HL-60 (cell line): ENCODE measurements at regions not wholly inside any gene's neighbourhood (a gene's known extent, or its start where the extent isn't known, plus 50 kb on each side); places are given as distances from the start of the nearest gene placed in this dataset.

ENCODE experiments used
- DNase-seq, 2 experiments: peaks; one replicate each; pipeline ENCODE4 v3.0.0-alpha.2; 2010 to 2020; ENCODE audit warnings: low read depth in 1 of 2, low spot score in 1 of 2
- H3K27ac ChIP-seq: fragments of 250-450 bp; sonication (Bioruptor Pico); replicated peaks from 2 replicates; pipeline ENCODE4 v1.5.1; 2020; ENCODE audit warnings: mild to moderate bottlenecking, moderate library complexity
- H3K27me3 ChIP-seq: fragments of 250-450 bp; sonication (Bioruptor Pico); 2 replicates; pipeline ENCODE4 v1.5.1; 2021; ENCODE audit warnings: mild to moderate bottlenecking, moderate library complexity; ENCODE audit not compliant: insufficient read depth, poor library complexity, severe bottlenecking
- H3K4me3 ChIP-seq: replicated peaks from 2 replicates; pipeline ENCODE4 v1.5.1; 2011; ENCODE audit warnings: mild to moderate bottlenecking, control low read depth, low read length; ENCODE audit not compliant: insufficient read depth
- GABPA ChIP-seq: IDR thresholded peaks from 2 replicates; pipeline ENCODE4 v1.6.1; 2012; ENCODE audit warnings: low read depth
- POLR2AphosphoS5 ChIP-seq: IDR thresholded peaks from 2 replicates; pipeline ENCODE4 v1.6.1; 2012; ENCODE audit warnings: low read depth
- SPI1 ChIP-seq: IDR thresholded peaks from 2 replicates; pipeline ENCODE4 v1.6.1; 2012; ENCODE audit warnings: low read depth, mild to moderate bottlenecking, borderline replicate concordance
- TF ChIP-seq, protein P1 (sequence below): IDR thresholded peaks from 2 replicates; pipeline ENCODE4 v1.6.1; 2012; ENCODE audit warnings: low read depth; ENCODE audit not compliant: insufficient replicate concordance
- TF ChIP-seq, protein P2 (sequence below): IDR thresholded peaks from one replicate; pipeline ENCODE4 v1.5.1; 2011; ENCODE audit warnings: low read length, control low read depth, inconsistent platforms; ENCODE audit not compliant: insufficient read depth

DNA sequence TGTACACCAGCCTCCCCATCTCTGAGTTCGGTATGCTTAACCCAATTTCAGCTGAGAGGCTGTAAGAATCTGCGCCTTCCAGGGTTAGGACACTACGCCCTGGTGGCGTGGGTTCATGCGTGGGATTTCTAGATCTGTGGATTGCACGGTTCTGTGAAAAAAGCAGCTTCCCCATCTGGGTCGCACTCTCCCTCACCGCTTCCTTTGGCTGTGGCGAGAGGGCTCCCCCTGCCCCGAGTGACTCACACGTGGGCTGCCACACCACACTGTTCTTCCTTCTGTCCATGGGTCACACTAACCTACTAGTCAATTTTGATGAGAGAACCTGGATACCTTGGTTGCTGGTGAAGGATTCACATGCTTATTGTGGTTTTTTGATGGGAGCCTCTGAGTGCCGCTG is 256.0 kb upstream of the MAF start:
- TF ChIP-seq, protein P1, sequence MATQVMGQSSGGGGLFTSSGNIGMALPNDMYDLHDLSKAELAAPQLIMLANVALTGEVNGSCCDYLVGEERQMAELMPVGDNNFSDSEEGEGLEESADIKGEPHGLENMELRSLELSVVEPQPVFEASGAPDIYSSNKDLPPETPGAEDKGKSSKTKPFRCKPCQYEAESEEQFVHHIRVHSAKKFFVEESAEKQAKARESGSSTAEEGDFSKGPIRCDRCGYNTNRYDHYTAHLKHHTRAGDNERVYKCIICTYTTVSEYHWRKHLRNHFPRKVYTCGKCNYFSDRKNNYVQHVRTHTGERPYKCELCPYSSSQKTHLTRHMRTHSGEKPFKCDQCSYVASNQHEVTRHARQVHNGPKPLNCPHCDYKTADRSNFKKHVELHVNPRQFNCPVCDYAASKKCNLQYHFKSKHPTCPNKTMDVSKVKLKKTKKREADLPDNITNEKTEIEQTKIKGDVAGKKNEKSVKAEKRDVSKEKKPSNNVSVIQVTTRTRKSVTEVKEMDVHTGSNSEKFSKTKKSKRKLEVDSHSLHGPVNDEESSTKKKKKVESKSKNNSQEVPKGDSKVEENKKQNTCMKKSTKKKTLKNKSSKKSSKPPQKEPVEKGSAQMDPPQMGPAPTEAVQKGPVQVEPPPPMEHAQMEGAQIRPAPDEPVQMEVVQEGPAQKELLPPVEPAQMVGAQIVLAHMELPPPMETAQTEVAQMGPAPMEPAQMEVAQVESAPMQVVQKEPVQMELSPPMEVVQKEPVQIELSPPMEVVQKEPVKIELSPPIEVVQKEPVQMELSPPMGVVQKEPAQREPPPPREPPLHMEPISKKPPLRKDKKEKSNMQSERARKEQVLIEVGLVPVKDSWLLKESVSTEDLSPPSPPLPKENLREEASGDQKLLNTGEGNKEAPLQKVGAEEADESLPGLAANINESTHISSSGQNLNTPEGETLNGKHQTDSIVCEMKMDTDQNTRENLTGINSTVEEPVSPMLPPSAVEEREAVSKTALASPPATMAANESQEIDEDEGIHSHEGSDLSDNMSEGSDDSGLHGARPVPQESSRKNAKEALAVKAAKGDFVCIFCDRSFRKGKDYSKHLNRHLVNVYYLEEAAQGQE: no peak
- TF ChIP-seq GABPA: no peak
- TF ChIP-seq, protein P2, sequence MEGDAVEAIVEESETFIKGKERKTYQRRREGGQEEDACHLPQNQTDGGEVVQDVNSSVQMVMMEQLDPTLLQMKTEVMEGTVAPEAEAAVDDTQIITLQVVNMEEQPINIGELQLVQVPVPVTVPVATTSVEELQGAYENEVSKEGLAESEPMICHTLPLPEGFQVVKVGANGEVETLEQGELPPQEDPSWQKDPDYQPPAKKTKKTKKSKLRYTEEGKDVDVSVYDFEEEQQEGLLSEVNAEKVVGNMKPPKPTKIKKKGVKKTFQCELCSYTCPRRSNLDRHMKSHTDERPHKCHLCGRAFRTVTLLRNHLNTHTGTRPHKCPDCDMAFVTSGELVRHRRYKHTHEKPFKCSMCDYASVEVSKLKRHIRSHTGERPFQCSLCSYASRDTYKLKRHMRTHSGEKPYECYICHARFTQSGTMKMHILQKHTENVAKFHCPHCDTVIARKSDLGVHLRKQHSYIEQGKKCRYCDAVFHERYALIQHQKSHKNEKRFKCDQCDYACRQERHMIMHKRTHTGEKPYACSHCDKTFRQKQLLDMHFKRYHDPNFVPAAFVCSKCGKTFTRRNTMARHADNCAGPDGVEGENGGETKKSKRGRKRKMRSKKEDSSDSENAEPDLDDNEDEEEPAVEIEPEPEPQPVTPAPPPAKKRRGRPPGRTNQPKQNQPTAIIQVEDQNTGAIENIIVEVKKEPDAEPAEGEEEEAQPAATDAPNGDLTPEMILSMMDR: no peak
- no peak for TF ChIP-seq POLR2AphosphoS5
- no peak for TF ChIP-seq SPI1

DNA sequence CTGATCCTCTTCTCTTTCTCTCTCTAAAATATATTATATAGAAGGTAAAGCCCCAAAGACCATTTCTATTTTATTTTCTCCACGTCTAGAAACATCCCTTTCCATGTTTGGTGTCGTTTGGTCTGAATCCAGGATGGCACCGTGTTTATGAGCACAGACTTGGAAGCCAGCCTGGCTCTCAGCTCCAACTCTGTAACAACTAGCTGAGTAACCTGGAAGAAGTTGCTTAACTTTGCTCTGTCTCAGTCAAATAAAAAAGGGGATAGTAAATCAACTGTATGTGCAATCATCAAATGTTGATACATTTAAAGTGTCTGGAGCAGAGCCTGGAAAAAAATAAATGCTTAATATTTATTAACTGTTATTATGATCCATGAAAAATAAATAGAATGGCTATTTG is 249.8 kb upstream of the MAF start:
- Histone ChIP-seq H3K4me3 (no peak overlapping the region), H3K27me3 (no peaks in the 10 kb centered on the region), H3K27ac (no peak overlapping the region)
- no peak for DNase-seq
- no peak for TF ChIP-seq POLR2AphosphoS5
- TF ChIP-seq, protein P1: no peak

More for the DNA sequence above, 256.0 kb upstream of the MAF start:
- H3K27ac ChIP-seq: no peak overlapping the region
- H3K27me3 ChIP-seq: no peaks in the 10 kb centered on the region
- no peak for DNase-seq
- H3K4me3 ChIP-seq: no peak overlapping the region

DNA sequence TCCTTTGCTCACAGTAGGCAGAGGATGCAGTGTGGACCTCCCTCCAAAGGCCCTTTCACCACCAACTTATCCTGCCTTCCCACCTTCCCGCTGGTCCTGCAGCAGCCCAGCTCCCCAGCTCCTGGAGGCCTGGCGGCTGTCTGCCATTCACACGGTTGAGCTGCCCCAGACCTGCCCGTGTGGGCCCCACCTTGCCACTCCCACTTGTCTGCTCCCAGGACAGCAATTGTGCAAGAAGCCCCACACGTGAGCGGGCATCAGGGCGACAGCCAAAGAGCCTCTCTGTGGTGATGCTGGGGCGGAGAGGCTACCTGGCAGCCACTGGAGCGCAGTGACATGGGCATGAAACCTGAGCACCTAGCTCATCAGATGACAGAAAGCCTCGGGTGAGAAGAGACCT is 248.6 kb upstream of the MAF start:
- Histone ChIP-seq H3K4me3 (no peak overlapping the region), H3K27ac (no peak overlapping the region), H3K27me3 (no peaks in the 10 kb centered on the region)
- no peak for TF ChIP-seq GABPA
- TF ChIP-seq, protein P1: no peak
- no peak for TF ChIP-seq POLR2AphosphoS5
- TF ChIP-seq, protein P2: no peak
- DNase-seq: no peak

DNA sequence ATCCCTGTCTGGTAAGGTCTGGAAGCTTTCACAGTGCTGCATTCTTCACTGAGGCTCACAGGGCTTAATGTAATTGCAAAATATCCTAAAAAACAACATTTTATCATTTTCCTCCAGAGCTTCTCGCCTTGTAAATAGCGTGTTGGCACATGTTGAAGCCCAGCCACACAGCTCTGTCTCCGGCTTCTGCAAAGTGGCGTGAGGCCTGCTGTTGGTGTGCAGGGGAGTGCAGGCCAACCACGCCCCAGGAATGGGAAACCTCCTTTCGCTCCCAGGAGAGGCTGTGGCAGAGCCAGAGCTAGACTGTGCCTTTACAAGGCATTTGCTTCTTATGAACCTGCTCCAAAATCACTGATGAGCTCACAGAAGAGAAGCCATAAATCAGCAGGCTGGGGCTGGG is 248.2 kb upstream of the MAF start:
- no peak for DNase-seq
- Histone ChIP-seq H3K4me3 (no peak overlapping the region), H3K27me3 (no peaks in the 10 kb centered on the region), H3K27ac (no peak overlapping the region)
- TF ChIP-seq GABPA: no peak
- TF ChIP-seq, protein P2: no peak
- TF ChIP-seq POLR2AphosphoS5: no peak
- no peak for TF ChIP-seq SPI1
